CD4-positive, alpha-beta T cell treated with Interleukin-6 at 100 ng/mL for 8 hours (primary cell): ENCODE measurements at regions not wholly inside any gene's neighbourhood (a gene's known extent, or its start where the extent isn't known, plus 50 kb on each side); places are given as distances from the start of the nearest gene placed in this dataset.
"Not testable (repeated sequence)": the region's sequence is repeated elsewhere in the genome, so short reads cannot be mapped to it uniquely, and the experiment has no call there.

Source experiments
- DNase-seq: peaks from one replicate; pipeline ENCODE4 v3.0.0-alpha.2; 2020; ENCODE audit warnings: mixed read lengths, low spot score

- peak; percentile 53 for DNase-seq
Measured at GRCh38 chr12:92987362-92987761, 58.3 kb upstream of the EEA1 start.

- DNase-seq: no peak
Measured at GRCh38 chr12:92987846-92988621, 58.9 kb upstream of the EEA1 start.

- DNase-seq: no peak
Measured at GRCh38 chr12:92988622-92989130, 59.6 kb upstream of the EEA1 start.

GRCh38 chr12:92989715-92990484 is 60.8 kb upstream of the EEA1 start:
- no peak for DNase-seq

GRCh38 chr12:92991134-92991533 is 62.0 kb upstream of the EEA1 start:
- no peak for DNase-seq

- no peak for DNase-seq
Measured at GRCh38 chr12:92992041-92992440, 62.9 kb upstream of the EEA1 start.

- DNase-seq: no peak
Measured at GRCh38 chr12:92993259-92993658, 64.2 kb upstream of the EEA1 start.

GRCh38 chr12:92995258-92995903 is 66.3 kb upstream of the EEA1 start:
- DNase-seq: no peak

- DNase-seq: no peak
Measured at GRCh38 chr12:93000026-93000425, 70.9 kb upstream of the EEA1 start.

- DNase-seq: no peak
Measured at GRCh38 chr12:93001407-93001806, 72.3 kb upstream of the EEA1 start.

- no peak for DNase-seq
Measured at GRCh38 chr12:93002293-93003054, 73.4 kb upstream of the EEA1 start.

GRCh38 chr12:93003531-93004239 is 74.6 kb upstream of the EEA1 start:
- no peak for DNase-seq

GRCh38 chr12:93005928-93006392 is 76.9 kb upstream of the EEA1 start:
- DNase-seq: no peak

GRCh38 chr12:93006471-93007208 is 77.5 kb upstream of the EEA1 start:
- DNase-seq: no peak

GRCh38 chr12:93007544-93007943 is 78.4 kb upstream of the EEA1 start:
- DNase-seq: no peak

GRCh38 chr12:93008044-93008778 is 79.1 kb upstream of the EEA1 start:
- DNase-seq: no peak

- DNase-seq: not testable (repeated sequence)
Measured at GRCh38 chr12:93008880-93009279, 79.8 kb upstream of the EEA1 start.

GRCh38 chr12:93009533-93009932 is 80.4 kb upstream of the EEA1 start:
- no peak for DNase-seq

GRCh38 chr12:93010461-93010860 is 81.4 kb upstream of the EEA1 start:
- no peak for DNase-seq

GRCh38 chr12:93011100-93011499 is 82.0 kb upstream of the EEA1 start:
- DNase-seq: no peak
